ENCODE measurements at regions not wholly inside any gene's neighbourhood (a gene's known extent, or its start where the extent isn't known, plus 50 kb on each side); places are given as distances from the start of the nearest gene placed in this dataset.
"Not testable (repeated sequence)": the region's sequence is repeated elsewhere in the genome, so short reads cannot be mapped to it uniquely, and the experiment has no call there.

GRCh38 chr2:113386780-113387433 lies 50.6 kb upstream of the ZNG1B start:
- not testable (repeated sequence) for DNase-seq

GRCh38 chr2:113379621-113380020 lies 57.9 kb upstream of the ZNG1B start:
- not testable (repeated sequence) for DNase-seq

GRCh38 chr2:113376913-113377445 lies 60.5 kb upstream of the ZNG1B start:
- DNase-seq: no peak

GRCh38 chr2:113376253-113376912 lies 61.1 kb upstream of the ZNG1B start:
- DNase-seq: no peak

GRCh38 chr2:113374857-113375256 lies 62.6 kb upstream of the ZNG1B start:
- DNase-seq: not testable (repeated sequence)

- not testable (repeated sequence) for DNase-seq
These were observed 65.1 kb upstream of the ZNG1B start for GRCh38 chr2:113372258-113372834.

- DNase-seq: peak; percentile 47
These were observed 66.9 kb upstream of the ZNG1B start for GRCh38 chr2:113370478-113371091.

GRCh38 chr2:113370030-113370429 lies 67.5 kb upstream of the ZNG1B start:
- no peak for DNase-seq

- not testable (repeated sequence) for DNase-seq
These were observed 68.9 kb upstream of the ZNG1B start for GRCh38 chr2:113368581-113368980.

GRCh38 chr2:113366821-113367220 lies 70.7 kb upstream of the ZNG1B start:
- DNase-seq: not testable (repeated sequence)

- DNase-seq: not testable (repeated sequence)
These were observed 71.7 kb upstream of the ZNG1B start for GRCh38 chr2:113365791-113366190.

- not testable (repeated sequence) for DNase-seq
These were observed 72.2 kb upstream of the ZNG1B start for GRCh38 chr2:113365290-113365689.

- no peak for DNase-seq
These were observed 76.4 kb upstream of the ZNG1B start for GRCh38 chr2:113361051-113361450.

GRCh38 chr2:113357071-113357470 lies 78.3 kb upstream of the PAX8 start:
- DNase-seq: no peak

- not testable (repeated sequence) for DNase-seq
These were observed 77.6 kb upstream of the PAX8 start for GRCh38 chr2:113356284-113356683.

GRCh38 chr2:113355339-113356015 lies 76.8 kb upstream of the PAX8 start:
- not testable (repeated sequence) for DNase-seq

- DNase-seq: no peak
These were observed 72.9 kb upstream of the PAX8 start for GRCh38 chr2:113351375-113352355.

GRCh38 chr2:113343800-113344199 lies 65.1 kb upstream of the PAX8 start:
- DNase-seq: not testable (repeated sequence)

- DNase-seq: no peak
These were observed 63.9 kb upstream of the PAX8 start for GRCh38 chr2:113342650-113343049.

GRCh38 chr2:113341870-113342253 lies 63.1 kb upstream of the PAX8 start:
- DNase-seq: not testable (repeated sequence)

- no peak for DNase-seq
These were observed 62.6 kb upstream of the PAX8 start for GRCh38 chr2:113341191-113341869.
